KG1 (cell line): ENCODE measurements at regions not wholly inside any gene's neighbourhood (a gene's known extent, or its start where the extent isn't known, plus 50 kb on each side); places are given as distances from the start of the nearest gene placed in this dataset.

ENCODE experiments used
- DNase-seq: peaks from one replicate; lab custom pipeline; 2025; lab: John Stamatoyannopoulos, UW

DNA sequence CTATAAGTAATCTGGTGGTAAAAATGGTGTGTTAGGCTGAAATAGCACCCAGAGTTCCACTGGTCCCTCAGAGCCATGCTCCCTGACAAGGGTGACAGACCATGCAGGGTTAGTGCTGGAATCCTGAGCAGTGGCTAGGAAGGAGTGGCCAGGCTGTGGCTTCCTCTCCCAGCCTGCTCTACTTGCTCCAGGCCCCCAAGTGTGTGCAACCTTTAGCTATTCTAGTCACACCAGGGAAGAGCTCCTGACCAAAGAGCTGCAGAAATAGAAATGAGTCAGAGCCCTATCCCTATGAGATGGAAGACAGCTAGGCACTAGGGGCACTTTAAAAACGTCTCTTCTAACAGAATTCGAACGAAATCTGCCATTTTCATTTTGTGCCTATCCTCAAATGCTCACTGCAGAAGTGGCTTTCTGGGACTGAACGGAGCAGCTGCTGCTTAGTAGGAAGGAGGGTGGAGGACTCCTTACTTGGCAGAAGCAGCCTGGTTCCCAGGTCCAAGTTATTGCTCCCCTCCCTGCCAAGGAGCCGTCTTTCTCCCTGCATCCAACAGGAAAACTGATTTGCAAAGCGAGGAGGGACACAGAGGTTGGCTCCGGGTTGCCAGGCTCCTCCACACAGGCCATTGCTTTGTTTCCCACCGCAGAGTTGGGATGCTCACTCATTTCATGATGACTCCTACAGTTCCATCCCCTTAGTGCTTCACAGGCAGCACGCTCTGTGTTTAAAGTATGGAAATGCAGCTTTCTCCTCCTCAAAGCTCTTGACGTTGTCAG is 754.5 kb downstream of the C6orf118 start:
- no peak for DNase-seq

DNA sequence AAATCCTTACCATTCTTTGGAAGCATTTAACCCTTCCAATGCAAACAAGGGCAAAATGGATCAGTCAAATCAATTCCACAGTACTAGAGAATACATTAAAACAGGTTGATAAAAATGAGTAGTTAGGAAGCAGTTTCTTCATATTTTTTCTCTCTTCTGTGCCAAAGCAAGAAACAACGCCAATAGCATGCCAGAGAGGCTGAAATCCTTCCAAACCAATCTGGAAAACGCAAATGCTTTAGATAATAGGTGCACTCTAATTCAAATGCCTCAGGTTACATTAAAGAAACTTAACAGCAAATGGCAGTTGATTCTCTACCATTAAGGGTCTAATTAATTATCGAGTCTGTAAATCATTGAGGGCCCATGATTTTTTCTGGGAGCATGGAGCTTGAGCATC is 755.2 kb downstream of the C6orf118 start:
- DNase-seq, result no peak

GRCh38 chr6:164551706-164552105 is 757.7 kb downstream of the C6orf118 start:
- DNase-seq, result no peak

DNA sequence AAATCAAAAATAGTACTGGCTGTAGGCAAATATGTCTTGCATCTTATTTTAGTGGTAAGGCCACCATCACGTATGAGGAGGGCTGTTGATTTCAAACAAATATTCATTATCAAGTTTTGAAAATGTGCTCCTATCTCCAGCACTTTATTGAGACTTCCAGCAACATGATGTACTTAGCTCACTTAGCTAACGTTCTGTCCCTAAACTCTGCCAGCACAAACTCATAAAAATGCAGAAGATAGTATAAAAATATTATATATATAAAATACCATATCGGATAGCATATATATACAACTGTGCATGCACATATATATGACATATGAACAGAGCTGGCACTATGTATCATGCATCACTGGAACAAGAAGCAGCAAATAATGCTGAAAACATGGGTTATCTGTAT is 762.3 kb downstream of the C6orf118 start:
- DNase-seq, result no peak

DNA sequence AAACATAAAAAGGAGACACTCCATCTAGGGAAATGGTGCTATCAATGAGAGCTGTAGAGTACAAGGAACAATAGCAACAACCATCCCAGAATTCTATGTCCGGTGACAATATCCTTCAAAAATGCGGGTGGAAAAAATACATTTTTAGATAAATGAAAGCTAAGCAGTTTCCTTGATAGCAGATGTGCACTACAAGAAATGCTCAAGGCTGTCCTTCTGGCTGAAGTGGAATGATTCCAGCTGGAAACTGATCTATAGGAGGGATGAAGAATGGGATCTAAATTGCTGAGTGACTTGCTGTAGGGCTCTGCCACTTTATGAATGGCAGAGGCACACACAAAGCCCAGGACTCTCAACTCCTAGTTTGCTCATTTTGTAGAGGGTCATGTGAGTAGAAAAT is 763.1 kb downstream of the C6orf118 start:
- DNase-seq, result no peak

DNA sequence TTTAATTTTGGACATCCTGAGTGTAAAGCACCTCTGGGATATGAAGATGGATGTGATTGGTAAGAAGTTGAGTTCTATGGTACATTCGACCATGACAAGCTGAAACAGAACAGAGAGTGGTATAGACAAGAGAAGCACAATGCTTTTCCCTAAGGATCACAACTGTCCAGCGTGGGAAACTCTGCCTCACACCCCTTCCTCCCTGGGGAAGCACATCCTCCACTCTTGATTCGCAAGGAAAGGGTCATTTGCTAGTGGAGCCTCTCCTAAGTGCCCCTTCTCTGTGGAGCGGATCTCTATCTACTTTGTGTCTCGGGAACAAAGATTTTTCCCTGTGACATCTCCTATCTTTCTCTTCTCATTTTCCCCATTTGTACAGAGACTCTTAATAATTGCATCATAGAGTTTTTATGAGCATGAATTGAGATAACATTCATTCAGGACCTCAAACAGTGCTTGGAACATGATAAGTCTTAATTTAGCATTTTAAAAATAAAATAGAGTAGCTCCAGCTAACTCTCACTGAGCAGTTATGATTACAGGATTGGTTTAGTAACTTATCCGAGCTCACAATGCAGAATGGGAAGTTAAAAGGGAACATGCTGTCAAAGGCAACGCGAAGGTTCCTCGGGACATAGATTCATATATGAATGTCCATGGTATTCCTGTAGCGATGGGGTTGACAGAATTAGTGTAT is 775.2 kb downstream of the C6orf118 start:
- no peak for DNase-seq

GRCh38 chr6:164533045-164533362 is 776.4 kb downstream of the C6orf118 start:
- no peak for DNase-seq

- no peak for DNase-seq
Observed at GRCh38 chr6:164532198-164533044, 777.0 kb downstream of the C6orf118 start.

DNA sequence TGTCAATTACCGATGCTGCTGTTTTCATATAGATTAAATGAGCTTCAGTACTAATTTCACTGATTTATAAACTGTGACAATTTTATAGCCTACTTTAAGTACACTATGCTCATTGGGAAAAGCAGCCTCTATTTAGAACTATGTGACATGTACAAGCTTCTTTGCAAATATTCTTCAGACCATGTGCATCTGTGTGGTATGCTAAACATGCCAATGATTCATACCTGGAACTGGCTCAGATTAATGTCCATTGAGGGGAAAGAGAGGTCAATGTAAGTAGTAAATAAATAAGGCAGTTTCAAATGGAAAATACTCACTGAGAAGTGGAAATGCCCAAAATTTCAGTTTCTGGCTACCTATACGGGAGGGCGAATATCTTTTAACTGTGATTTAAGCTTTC is 777.7 kb downstream of the C6orf118 start:
- DNase-seq, result no peak

DNA sequence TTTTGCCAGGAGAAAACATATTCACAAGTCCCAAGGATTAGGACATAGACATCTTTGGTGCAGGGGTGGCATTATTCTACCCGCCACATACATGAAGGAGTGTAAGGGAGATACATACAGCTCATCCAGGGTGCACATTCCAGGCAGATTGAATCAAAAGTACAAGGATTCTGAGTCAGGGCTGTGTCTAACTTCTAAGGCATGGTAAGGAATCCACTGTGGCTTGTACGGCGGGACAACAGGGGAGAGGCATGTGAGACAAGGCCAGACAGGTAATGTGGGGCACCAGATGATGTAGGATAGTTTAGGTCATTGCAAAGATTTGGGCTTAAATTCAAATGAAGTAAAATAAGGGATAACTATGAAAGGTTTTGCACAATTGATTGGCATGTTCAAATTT is 780.9 kb downstream of the C6orf118 start:
- no peak for DNase-seq

GRCh38 chr6:164523087-164523654 is 786.2 kb downstream of the C6orf118 start:
- no peak for DNase-seq

DNA sequence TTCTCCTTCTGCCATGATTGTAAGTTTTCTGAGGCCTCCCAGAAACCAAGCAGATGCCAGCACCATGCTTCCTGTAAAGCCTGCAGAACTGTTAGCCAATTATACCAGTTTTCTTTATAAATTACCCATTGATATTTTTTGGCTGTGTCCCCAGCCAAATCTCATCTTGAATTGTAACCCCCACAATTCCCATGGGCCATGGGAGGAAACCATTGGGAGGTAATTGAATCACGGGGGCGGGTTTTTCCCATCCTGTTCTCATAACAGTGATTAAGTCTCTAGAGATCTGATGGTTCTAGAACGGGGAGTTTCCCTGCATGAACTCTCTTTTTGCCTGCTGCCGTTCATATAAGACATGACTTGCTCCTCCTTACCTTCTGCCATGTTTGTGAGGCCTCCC is 788.5 kb downstream of the C6orf118 start:
- no peak for DNase-seq

DNA sequence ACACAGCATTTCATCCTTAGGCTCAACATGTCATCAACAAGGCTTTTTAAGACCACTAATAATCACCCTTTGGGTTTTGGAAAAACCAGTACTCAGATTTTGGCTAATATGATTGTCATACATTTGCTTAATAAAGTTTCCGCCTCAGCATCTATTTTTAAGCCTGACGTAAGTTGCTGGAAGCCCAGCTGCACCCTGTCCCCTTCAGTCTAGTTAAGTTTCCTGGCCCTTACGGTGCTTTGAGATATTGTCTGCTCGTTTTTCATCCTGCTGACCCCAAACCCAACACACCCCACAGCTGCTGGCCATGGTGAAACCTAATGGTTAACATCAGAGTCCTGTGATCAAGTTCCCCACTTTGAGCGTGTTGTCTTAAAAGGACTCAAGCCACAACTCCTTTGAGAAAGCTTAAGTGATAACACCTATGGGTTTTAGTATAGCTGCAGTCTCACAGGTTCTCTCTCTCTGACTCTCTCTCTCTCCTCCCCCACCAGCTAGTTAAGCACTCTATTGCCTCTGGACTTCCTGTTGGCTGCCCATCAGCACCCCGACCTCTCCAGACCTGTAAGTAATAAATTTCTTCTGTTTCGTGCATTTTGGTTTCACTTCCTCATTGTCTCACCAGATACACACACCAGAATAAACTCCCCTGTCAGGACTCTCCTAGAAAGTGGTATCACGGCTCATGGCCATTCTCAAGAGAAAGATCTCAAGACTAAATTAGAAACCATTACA is 802.0 kb downstream of the C6orf118 start:
- no peak for DNase-seq

- no peak for DNase-seq
Observed at GRCh38 chr6:164505425-164505824, 804.0 kb downstream of the C6orf118 start.

- no peak for DNase-seq
Observed at GRCh38 chr6:164502833-164503232, 806.6 kb downstream of the C6orf118 start.

DNA sequence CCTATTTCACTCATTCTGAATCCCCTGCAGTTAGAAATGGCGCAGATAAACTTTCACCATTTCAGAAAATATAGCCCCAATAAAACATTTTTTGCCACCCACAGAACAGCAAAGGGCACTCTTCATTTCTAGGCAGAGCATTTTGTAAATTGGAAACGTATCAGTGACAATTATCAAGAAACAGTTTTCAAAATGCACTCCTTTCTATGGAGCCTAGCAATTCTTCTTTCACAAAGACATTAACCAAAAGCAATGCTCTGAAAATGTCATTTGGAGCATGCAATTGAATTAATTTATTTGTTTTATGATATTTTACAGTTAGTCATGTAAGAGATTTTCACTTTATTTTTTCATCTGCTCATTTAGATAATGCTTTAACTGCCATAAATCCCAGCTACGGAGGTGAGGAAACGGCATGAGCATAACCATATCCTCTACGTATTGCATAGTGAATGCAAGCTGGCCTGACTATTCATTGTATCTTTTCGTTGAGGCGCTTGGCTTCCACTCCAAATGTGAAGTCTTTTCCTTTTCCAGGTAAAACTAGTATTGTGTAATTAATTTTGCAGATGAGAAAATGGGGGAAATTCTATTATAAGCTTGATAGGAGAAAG is 813.4 kb downstream of the C6orf118 start:
- DNase-seq, result no peak

GRCh38 chr6:164478426-164478825 is 831.0 kb downstream of the C6orf118 start:
- no peak for DNase-seq

DNA sequence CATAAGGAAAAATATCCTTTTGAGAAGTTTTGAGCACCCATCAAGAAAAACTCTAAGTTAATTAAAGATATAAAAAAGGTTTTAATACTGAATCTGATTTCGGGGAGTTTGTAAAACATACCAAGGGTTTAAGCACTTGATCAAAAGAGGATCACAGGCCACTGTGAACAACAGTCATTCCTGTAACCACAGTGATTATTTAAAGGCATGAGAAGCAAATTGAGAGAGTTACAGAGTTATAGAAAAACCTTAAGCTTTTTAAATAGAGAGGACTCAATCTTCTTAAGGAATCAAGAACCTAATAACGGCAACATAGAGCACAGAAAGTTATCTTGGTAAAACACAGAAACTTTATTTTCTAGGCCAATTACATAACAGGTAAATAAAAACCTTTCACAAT is 831.6 kb downstream of the C6orf118 start:
- no peak for DNase-seq

- DNase-seq, result no peak
Observed at GRCh38 chr6:164477101-164477500, 832.3 kb downstream of the C6orf118 start.

DNA sequence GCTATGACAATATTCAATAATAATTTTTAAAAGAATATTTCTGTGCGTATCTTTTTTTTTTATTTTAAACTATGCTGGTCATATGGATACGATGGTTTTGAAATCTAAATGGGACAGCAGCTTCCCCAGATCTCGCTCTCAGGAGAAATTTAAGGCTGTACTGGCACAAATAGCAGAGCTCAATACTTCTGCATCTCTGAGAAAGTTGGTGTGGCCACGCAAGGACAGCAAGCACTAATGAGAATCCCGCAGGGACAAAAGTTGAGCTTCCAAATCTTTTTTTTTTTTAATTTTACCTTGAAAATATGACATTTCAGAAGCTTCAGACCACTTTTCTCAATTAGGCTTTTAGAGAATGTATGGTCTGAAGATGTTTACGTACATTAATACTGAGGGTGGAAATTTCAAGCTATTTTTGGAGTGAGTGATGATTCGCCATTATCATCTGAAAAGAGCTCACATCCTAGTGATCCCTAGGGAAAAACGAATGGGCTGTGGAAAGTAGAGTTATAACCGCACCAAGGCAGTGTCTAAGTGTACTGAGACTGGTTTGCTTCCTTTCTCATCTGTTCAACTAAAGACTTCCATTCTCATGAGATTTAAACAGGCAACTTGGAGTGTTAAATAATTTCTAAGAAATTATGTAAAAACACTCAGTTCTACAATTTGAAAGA is 840.0 kb downstream of the C6orf118 start:
- no peak for DNase-seq

- no peak for DNase-seq
Observed at GRCh38 chr6:164455835-164456234, 853.6 kb downstream of the C6orf118 start.
